HCT116 (cell line): ENCODE measurements at regions not wholly inside any gene's neighbourhood (a gene's known extent, or its start where the extent isn't known, plus 50 kb on each side); places are given as distances from the start of the nearest gene placed in this dataset.

Experiments
- ATAC-seq: fragments of 200-7000 bp; cut with Tn5 transposase; 2 replicates; pipeline ENCODE4 v1.9.1; 2020; ENCODE audit warnings: mild to moderate bottlenecking, moderate library complexity
- BruUV-seq: library from RNA; stranded (reverse); fragments of 400-500 nt; replicated peaks from 2 replicates; lab custom pipeline; 2021; lab: Mats Ljungman, UMichigan
- CTCF ChIA-PET: fragments of 300-600 bp; sonication (Branson Sonifier 250); formaldehyde crosslinking; loops from one replicate; lab custom pipeline; 2021; ENCODE audit warnings: antibody characterized with exemption; lab: Charles Lee
- POLR2A ChIA-PET: fragments of 300-600, 350-600 bp; sonication (Branson Sonifier 250); formaldehyde crosslinking; loops from one replicate; lab custom pipeline; 2021; ENCODE audit warnings: antibody characterized with exemption; lab: Charles Lee
- RAD21 ChIA-PET, 2 experiments: fragments of 300-600 bp; sonication (Branson Sonifier 250); formaldehyde crosslinking; loops; one replicate each; lab custom pipeline; 2023; ENCODE audit warnings: low total read pairs in 2 of 2; ENCODE audit not compliant: uncharacterized antibody in 2 of 2, unreplicated experiment in 2 of 2, low non-redundant PET in 1 of 2; lab: Charles Lee
- DNase-seq: peaks from one replicate; pipeline ENCODE4 v3.0.0-alpha.2; 2010; ENCODE audit warnings: low read depth, low spot score
- H2AFZ ChIP-seq: fragments of 200-600 bp; shearing (Covaris generic), sonication (generic); 2 replicates; pipeline ENCODE4 v1.6.1; 2017; ENCODE audit warnings: low read depth, mixed run types, mixed read lengths, antibody characterized with exemption, low read length; ENCODE audit not compliant: poor library complexity, severe bottlenecking
- H3K27ac ChIP-seq: 2 replicates; pipeline ENCODE4 v1.5.1; 2012; ENCODE audit warnings: low read depth, low read length
- H3K27me3 ChIP-seq: fragments of 200-600 bp; sonication (generic); 2 replicates; pipeline ENCODE4 v1.6.1; 2016; ENCODE audit warnings: mixed run types, low read length, mixed read lengths; ENCODE audit not compliant: insufficient read depth
- H3K36me3 ChIP-seq, 2 experiments: fragments of 200-500 bp in 1 of 2; fragments of 200-600 bp in 1 of 2; sonication (Bioruptor generic) in 1 of 2; sonication (generic) in 1 of 2; 2 replicates each; pipeline versions ENCODE4 v1.5.1 to v1.6.1; 2014 to 2016; ENCODE audit warnings: low read length in 2 of 2, inconsistent platforms in 1 of 2, mixed read lengths in 1 of 2, mixed run types in 1 of 2; ENCODE audit not compliant: insufficient read depth in 2 of 2, control insufficient read depth in 1 of 2
- H3K4me1 ChIP-seq, 2 experiments: fragments of 200-600 bp in 1 of 2; sonication (generic) in 1 of 2; 2 replicates each; pipeline versions ENCODE4 v1.5.1 to v1.6.1; 2012 to 2017; ENCODE audit warnings: low read length in 2 of 2, inconsistent platforms in 1 of 2, mild to moderate bottlenecking in 1 of 2, mixed read lengths in 1 of 2, mixed run types in 1 of 2, moderate library complexity in 1 of 2; ENCODE audit not compliant: insufficient read depth in 2 of 2, control insufficient read depth in 1 of 2
- H3K4me2 ChIP-seq: fragments of 200-600 bp; sonication (generic); 2 replicates; pipeline ENCODE4 v1.6.1; 2017; ENCODE audit warnings: mixed run types, low read length, mixed read lengths
- H3K4me3 ChIP-seq, 2 experiments: fragments of 200-600 bp in 1 of 2; sonication (generic) in 1 of 2; replicated peaks in 1 of 2; 2 replicates each; pipeline ENCODE4 v1.5.1; 2011 to 2016; ENCODE audit warnings: low read length in 2 of 2, control low read depth in 1 of 2, low read depth in 1 of 2, mild to moderate bottlenecking in 1 of 2, mixed read lengths in 1 of 2, mixed run types in 1 of 2
- H3K79me2 ChIP-seq: fragments of 200-600 bp; sonication (generic); 2 replicates; pipeline ENCODE4 v1.6.1; 2017; ENCODE audit warnings: mild to moderate bottlenecking, mixed run types, low read length, moderate library complexity, mixed read lengths; ENCODE audit not compliant: insufficient read depth
- H3K9ac ChIP-seq: fragments of 200-600 bp; sonication (generic); 2 replicates; pipeline ENCODE4 v1.6.1; 2016; ENCODE audit warnings: low read length, mixed read lengths
- H3K9me2 ChIP-seq: fragments of 200-600 bp; sonication (generic), shearing (Covaris generic); 2 replicates; pipeline ENCODE4 v1.6.1; 2017; ENCODE audit warnings: mixed run types, mild to moderate bottlenecking, moderate library complexity; ENCODE audit not compliant: insufficient read depth
- H3K9me3 ChIP-seq, 2 experiments: fragments of 200-500 bp in 1 of 2; fragments of 200-600 bp in 1 of 2; sonication (Bioruptor generic) in 1 of 2; sonication (generic) in 1 of 2; 2 replicates each; pipeline ENCODE4 v1.6.1; 2014 to 2017; ENCODE audit warnings: low read length in 2 of 2, mixed read lengths in 2 of 2, inconsistent platforms in 1 of 2, low read depth in 1 of 2, mild to moderate bottlenecking in 1 of 2, mixed run types in 1 of 2, moderate library complexity in 1 of 2; ENCODE audit not compliant: control insufficient read depth in 1 of 2, insufficient read depth in 1 of 2
- H4K20me1 ChIP-seq: fragments of 200-600 bp; sonication (generic), shearing (Covaris generic); 2 replicates; pipeline ENCODE4 v1.6.1; 2017; ENCODE audit warnings: mixed run types, mild to moderate bottlenecking, moderate library complexity; ENCODE audit not compliant: insufficient read depth
- CBX3 ChIP-seq: IDR thresholded peaks from 2 replicates; pipeline ENCODE4 v1.6.1; 2012; ENCODE audit warnings: low read depth
- CTCF ChIP-seq, 3 experiments: fragments of 200-600 bp in 1 of 3; sonication (generic) in 1 of 3; IDR thresholded peaks in 2 of 3; conservative IDR thresholded peaks in 1 of 3; 2 replicates each; pipeline ENCODE4 v1.5.1; 2012 to 2017; ENCODE audit warnings: low read depth in 2 of 3, low read length in 2 of 3, antibody characterized with exemption in 1 of 3, borderline replicate concordance in 1 of 3, control low read depth in 1 of 3, mild to moderate bottlenecking in 1 of 3, mixed read lengths in 1 of 3, mixed run types in 1 of 3, moderate library complexity in 1 of 3; ENCODE audit not compliant: insufficient read depth in 1 of 3
- EGR1 ChIP-seq: IDR thresholded peaks from 2 replicates; pipeline ENCODE4 v1.6.1; 2012; ENCODE audit warnings: low read depth
- EZH2phosphoT487 ChIP-seq: fragments of 200-600 bp; IDR thresholded peaks from 2 replicates; pipeline ENCODE4 v1.6.1; 2018; ENCODE audit warnings: antibody characterized with exemption, borderline replicate concordance
- FOSL1 ChIP-seq: IDR thresholded peaks from 2 replicates; pipeline ENCODE4 v1.6.1; 2012; ENCODE audit warnings: low read depth
- JUND ChIP-seq: IDR thresholded peaks from 2 replicates; pipeline ENCODE4 v1.6.1; 2012
- POLR2A ChIP-seq: IDR thresholded peaks from 2 replicates; pipeline ENCODE4 v1.7.0; 2011; ENCODE audit warnings: borderline replicate concordance; ENCODE audit not compliant: insufficient read depth, insufficient read length; ENCODE audit errors: extremely low read depth
- POLR2AphosphoS5 ChIP-seq: IDR thresholded peaks from 2 replicates; pipeline ENCODE4 v1.6.1; 2011; ENCODE audit warnings: mild to moderate bottlenecking, low read depth, low read length, moderate library complexity
- RAD21 ChIP-seq: IDR thresholded peaks from 2 replicates; pipeline ENCODE4 v1.6.1; 2012; ENCODE audit warnings: low read depth, mild to moderate bottlenecking
- REST ChIP-seq: IDR thresholded peaks from 2 replicates; pipeline ENCODE4 v1.6.1; 2012; ENCODE audit warnings: low read depth
- SRF ChIP-seq: IDR thresholded peaks from 2 replicates; pipeline ENCODE4 v1.6.1; 2012; ENCODE audit warnings: low read depth
- TCF7L2 ChIP-seq: IDR thresholded peaks from 2 replicates; pipeline ENCODE4 v1.7.0; 2011; ENCODE audit warnings: borderline replicate concordance, inconsistent platforms; ENCODE audit not compliant: insufficient read depth, insufficient read length; ENCODE audit errors: extremely low read depth
- ZBTB33 ChIP-seq: IDR thresholded peaks from 2 replicates; pipeline ENCODE4 v1.6.1; 2011; ENCODE audit warnings: mild to moderate bottlenecking, low read length, moderate library complexity; ENCODE audit not compliant: insufficient replicate concordance; ENCODE audit errors: extremely low read depth
- ZFX ChIP-seq: fragments of 450-650 bp; IDR thresholded peaks from 2 replicates; pipeline ENCODE4 v1.6.1; 2017
- ZNF274 ChIP-seq: fragments of 200-500 bp; sonication (Bioruptor generic); IDR thresholded peaks from 2 replicates; pipeline ENCODE4 v1.6.1; 2014; ENCODE audit warnings: mild to moderate bottlenecking, low read depth, low read length, inconsistent platforms
- intact Hi-C: fragments of 100-400 bp; cut with micrococcal nuclease; formaldehyde crosslinking; loops from 2 replicates; pipeline ENCODE4 v1.10.0; 2022
- TF ChIP-seq, protein P1 (sequence below): IDR thresholded peaks from 2 replicates; pipeline ENCODE4 v1.6.1; 2012
- TF ChIP-seq, protein P2 (sequence below): IDR thresholded peaks from 2 replicates; pipeline ENCODE4 v1.6.1; 2012

DNA sequence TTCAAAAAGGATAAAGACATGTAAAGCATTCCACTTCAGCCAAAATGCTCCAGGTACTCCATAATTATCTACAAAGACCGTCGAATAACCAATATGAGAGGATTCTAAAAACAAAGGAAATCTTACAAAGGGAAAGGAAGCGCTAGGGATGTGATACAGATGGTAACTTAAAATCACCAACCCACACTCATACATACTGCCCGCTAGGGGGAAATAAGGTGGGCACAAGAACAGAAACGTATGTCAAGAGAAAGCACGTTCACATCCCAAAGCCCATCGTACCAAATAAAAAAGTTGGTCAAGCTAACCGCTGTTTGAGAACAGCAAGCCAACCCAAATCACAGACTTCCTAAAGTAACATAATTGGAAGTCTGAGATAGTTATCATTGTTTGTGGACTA lies 429.4 kb downstream of the SHQ1 start:
- intact Hi-C loops = no loop called here
- peaks cover 0 to 12% of the 10 kb centered on the region in 2 experiments; a peak in 2 of 4 replicates for H3K4me1 ChIP-seq
- no peak overlapping the region for H2AFZ ChIP-seq
- no peak for TF ChIP-seq FOSL1
- TF ChIP-seq RAD21 = no peak
- no peak for TF ChIP-seq ZBTB33
- TF ChIP-seq TCF7L2 = no peak
- TF ChIP-seq CBX3 = no peak
- TF ChIP-seq SRF = no peak
- no peak for TF ChIP-seq JUND
- TF ChIP-seq, protein P1, sequence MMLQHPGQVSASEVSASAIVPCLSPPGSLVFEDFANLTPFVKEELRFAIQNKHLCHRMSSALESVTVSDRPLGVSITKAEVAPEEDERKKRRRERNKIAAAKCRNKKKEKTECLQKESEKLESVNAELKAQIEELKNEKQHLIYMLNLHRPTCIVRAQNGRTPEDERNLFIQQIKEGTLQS = no peak
- TF ChIP-seq ZNF274 = no peak
- no peak for TF ChIP-seq ZFX
- no peak for TF ChIP-seq EGR1
- TF ChIP-seq REST = no peak
- TF ChIP-seq EZH2phosphoT487 = no peak
- no peak for TF ChIP-seq CTCF (IDR thresholded peaks at IDR 0.05 in 2 of 3, conservative IDR thresholded peaks at IDR 0.05 in 1 of 3; ENCODE audit: borderline replicate concordance in 1 of 3, insufficient read depth in 1 of 3, low read depth in 2 of 3, low read length in 2 of 3)
- TF ChIP-seq POLR2A = no peak
- TF ChIP-seq POLR2AphosphoS5 = no peak
- TF ChIP-seq, protein P2, sequence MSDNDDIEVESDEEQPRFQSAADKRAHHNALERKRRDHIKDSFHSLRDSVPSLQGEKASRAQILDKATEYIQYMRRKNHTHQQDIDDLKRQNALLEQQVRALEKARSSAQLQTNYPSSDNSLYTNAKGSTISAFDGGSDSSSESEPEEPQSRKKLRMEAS = no peak
- ATAC-seq (no peak), DNase-seq (no peak)
- H3K4me2 ChIP-seq = no peak overlapping the region
- ChIA-PET CTCF (no interaction called here), RAD21 (no interaction called here), POLR2A (interaction anchor here (0.6 kb wide), 1 partner anchor 151 kb away, joined by 4 read pairs; no protein-coding TSS in a partner anchor)
- H3K4me3 ChIP-seq = no peak overlapping the region
- H3K36me3 ChIP-seq = 0 out of 4 replicates have a peak, but pooled peaks cover 0 to 7% of the 10 kb centered on the region in 2 experiments
- H3K9me2 ChIP-seq = no peaks in the 10 kb centered on the region
- peaks cover 19% of the 10 kb centered on the region; the same call in 1 of the 2 replicates for H4K20me1 ChIP-seq
- H3K79me2 ChIP-seq = peaks cover 98% of the 10 kb centered on the region
- no peak overlapping the region for H3K9ac ChIP-seq
- no TSS peak for BruUV-seq
- no peaks in the 10 kb centered on the region for H3K27me3 ChIP-seq
- H3K27ac ChIP-seq = no peak overlapping the region
- no peaks in the 10 kb centered on the region for H3K9me3 ChIP-seq
